Astrocyte (in vitro differentiated cells and primary cell): ENCODE measurements at regions not wholly inside any gene's neighbourhood (a gene's known extent, or its start where the extent isn't known, plus 50 kb on each side); places are given as distances from the start of the nearest gene placed in this dataset.

Experiments used
- DNase-seq: peaks from one replicate; pipeline ENCODE4 v3.0.0-alpha.2; 2010; ENCODE audit warnings: low read depth
- FAIRE-seq: peaks from 2 replicates; lab custom pipeline; 2011; peaks lifted over from hg19 to GRCh38; lab: Jason Lieb, UNC
- H2AFZ ChIP-seq: 2 replicates; pipeline ENCODE4 v1.6.0; 2012; ENCODE audit warnings: low read depth, low read length, inconsistent platforms
- H3K27ac ChIP-seq: 2 replicates; pipeline ENCODE4 v1.5.1; 2011; ENCODE audit warnings: low read depth, low read length, inconsistent platforms
- H3K27me3 ChIP-seq: 2 replicates; pipeline ENCODE4 v1.6.0; 2011; ENCODE audit warnings: low read length, inconsistent platforms; ENCODE audit not compliant: insufficient read depth
- H3K36me3 ChIP-seq: 2 replicates; pipeline ENCODE4 v1.5.1; 2011; ENCODE audit warnings: low read length, inconsistent platforms; ENCODE audit not compliant: insufficient read depth
- H3K4me1 ChIP-seq: 2 replicates; pipeline ENCODE4 v1.5.1; 2011; ENCODE audit warnings: low read length, inconsistent platforms; ENCODE audit not compliant: insufficient read depth
- H3K4me2 ChIP-seq: 2 replicates; pipeline ENCODE4 v1.6.0; 2012; ENCODE audit warnings: low read length, inconsistent platforms
- H3K4me3 ChIP-seq: 2 replicates; pipeline ENCODE4 v1.5.1; 2011; ENCODE audit warnings: low read depth, mild to moderate bottlenecking, low read length, inconsistent platforms; ENCODE audit not compliant: insufficient read depth
- H3K79me2 ChIP-seq: 2 replicates; pipeline ENCODE4 v1.6.0; 2012; ENCODE audit warnings: mild to moderate bottlenecking, low read length, inconsistent platforms; ENCODE audit not compliant: insufficient read depth
- H3K9ac ChIP-seq: 2 replicates; pipeline ENCODE4 v1.6.0; 2012; ENCODE audit warnings: mild to moderate bottlenecking, low read length, inconsistent platforms
- H3K9me3 ChIP-seq: 2 replicates; pipeline ENCODE4 v1.5.1; 2012; ENCODE audit warnings: low read depth, mild to moderate bottlenecking, low read length, inconsistent platforms; ENCODE audit not compliant: insufficient read depth
- H4K20me1 ChIP-seq: 2 replicates; pipeline ENCODE4 v1.6.0; 2012; ENCODE audit warnings: low read length, inconsistent platforms; ENCODE audit not compliant: insufficient read depth
- H3K27ac Mint-ChIP-seq: one replicate; pipeline ENCODE4 v1.8.0; 2021; ENCODE audit warnings: mild to moderate bottlenecking, mixed read lengths; ENCODE audit not compliant: unreplicated experiment
- H3K27me3 Mint-ChIP-seq: one replicate; pipeline ENCODE4 v1.8.0; 2021; ENCODE audit warnings: low read depth, mixed read lengths; ENCODE audit not compliant: unreplicated experiment
- H3K36me3 Mint-ChIP-seq: one replicate; pipeline ENCODE4 v1.8.0; 2021; ENCODE audit warnings: low read depth, mixed read lengths; ENCODE audit not compliant: unreplicated experiment
- H3K4me1 Mint-ChIP-seq: one replicate; pipeline ENCODE4 v1.8.0; 2021; ENCODE audit warnings: low read depth, mixed read lengths; ENCODE audit not compliant: unreplicated experiment
- H3K4me3 Mint-ChIP-seq: one replicate; pipeline ENCODE4 v1.8.0; 2021; ENCODE audit warnings: mild to moderate bottlenecking, moderate library complexity, mixed read lengths; ENCODE audit not compliant: unreplicated experiment
- H3K9me3 Mint-ChIP-seq: one replicate; pipeline ENCODE4 v1.8.0; 2021; ENCODE audit warnings: mild to moderate bottlenecking, mixed read lengths; ENCODE audit not compliant: unreplicated experiment
- CTCF ChIP-seq: IDR thresholded peaks from 2 replicates; pipeline ENCODE4 v1.5.1; 2011; ENCODE audit warnings: low read depth, mild to moderate bottlenecking, inconsistent platforms, low read length, moderate library complexity; ENCODE audit not compliant: insufficient read depth
- EZH2 ChIP-seq: IDR thresholded peaks from 2 replicates; pipeline ENCODE4 v1.6.1; 2012; ENCODE audit warnings: mild to moderate bottlenecking, low read length, inconsistent platforms; ENCODE audit not compliant: insufficient read depth

GRCh38 chr9:1938135-1938534, 77.0 kb upstream of the SMARCA2 start:
- H4K20me1 ChIP-seq = no peaks in the 10 kb centered on the region
- H3K9ac ChIP-seq = no peak overlapping the region
- H3K27me3 ChIP-seq = no peaks in the 10 kb centered on the region
- H3K79me2 ChIP-seq = no peaks in the 10 kb centered on the region
- H3K4me1 Mint-ChIP-seq = no peaks in the 10 kb centered on the region
- DNase-seq (no peak), FAIRE-seq (no peak)
- H3K27ac Mint-ChIP-seq = no peak overlapping the region
- no peaks in the 10 kb centered on the region for H3K9me3 Mint-ChIP-seq
- H3K27me3 Mint-ChIP-seq = peaks cover 6% of the 10 kb centered on the region
- H3K36me3 ChIP-seq = no peaks in the 10 kb centered on the region
- no peak overlapping the region for H3K4me3 Mint-ChIP-seq
- H3K4me1 ChIP-seq = no peaks in the 10 kb centered on the region
- no peak for TF ChIP-seq CTCF
- no peak for TF ChIP-seq EZH2
- no peak overlapping the region for H2AFZ ChIP-seq
- H3K36me3 Mint-ChIP-seq = no peaks in the 10 kb centered on the region
- no peak overlapping the region for H3K4me2 ChIP-seq
- H3K4me3 ChIP-seq = no peak overlapping the region
- no peaks in the 10 kb centered on the region for H3K9me3 ChIP-seq
- H3K27ac ChIP-seq = no peak overlapping the region

GRCh38 chr9:1938675-1939170, 76.4 kb upstream of the SMARCA2 start:
- FAIRE-seq (no peak), DNase-seq (no peak)
- no peaks in the 10 kb centered on the region for H3K4me1 Mint-ChIP-seq
- H3K27me3 Mint-ChIP-seq = peaks cover 6% of the 10 kb centered on the region
- Histone ChIP-seq H3K36me3 (no peaks in the 10 kb centered on the region), H3K27me3 (no peaks in the 10 kb centered on the region), H2AFZ (no peak overlapping the region), H3K27ac (no peak overlapping the region), H4K20me1 (no peaks in the 10 kb centered on the region), H3K4me1 (no peaks in the 10 kb centered on the region), H3K4me3 (no peak overlapping the region), H3K9me3 (no peaks in the 10 kb centered on the region), H3K79me2 (no peaks in the 10 kb centered on the region), H3K9ac (no peak overlapping the region), H3K4me2 (no peak overlapping the region)
- no peaks in the 10 kb centered on the region for H3K36me3 Mint-ChIP-seq
- H3K4me3 Mint-ChIP-seq = no peak overlapping the region
- no peaks in the 10 kb centered on the region for H3K9me3 Mint-ChIP-seq
- H3K27ac Mint-ChIP-seq = no peak overlapping the region
- no peak for TF ChIP-seq CTCF
- no peak for TF ChIP-seq EZH2

- TF ChIP-seq EZH2 (no peak), CTCF (no peak)
- no peaks in the 10 kb centered on the region for H3K9me3 ChIP-seq
- H3K4me1 Mint-ChIP-seq = no peaks in the 10 kb centered on the region
Measured at GRCh38 chr9:1939466-1939865, 75.7 kb upstream of the SMARCA2 start.

More at GRCh38 chr9:1939466-1939865, 75.7 kb upstream of the SMARCA2 start:
- DNase-seq = no peak
- Histone ChIP-seq H3K4me2 (no peak overlapping the region), H4K20me1 (no peaks in the 10 kb centered on the region), H2AFZ (no peak overlapping the region), H3K27me3 (no peaks in the 10 kb centered on the region), H3K9ac (no peak overlapping the region), H3K36me3 (no peaks in the 10 kb centered on the region), H3K79me2 (no peaks in the 10 kb centered on the region), H3K27ac (no peak overlapping the region), H3K4me3 (no peak overlapping the region), H3K4me1 (no peaks in the 10 kb centered on the region)
- no peak overlapping the region for H3K4me3 Mint-ChIP-seq
- no peaks in the 10 kb centered on the region for H3K9me3 Mint-ChIP-seq
- FAIRE-seq = no peak
- peaks cover 2% of the 10 kb centered on the region for H3K27me3 Mint-ChIP-seq
- no peaks in the 10 kb centered on the region for H3K36me3 Mint-ChIP-seq
- no peak overlapping the region for H3K27ac Mint-ChIP-seq
